ENCODE measurements at regions not wholly inside any gene's neighbourhood (a gene's known extent, or its start where the extent isn't known, plus 50 kb on each side); places are given as distances from the start of the nearest gene placed in this dataset.

DNA sequence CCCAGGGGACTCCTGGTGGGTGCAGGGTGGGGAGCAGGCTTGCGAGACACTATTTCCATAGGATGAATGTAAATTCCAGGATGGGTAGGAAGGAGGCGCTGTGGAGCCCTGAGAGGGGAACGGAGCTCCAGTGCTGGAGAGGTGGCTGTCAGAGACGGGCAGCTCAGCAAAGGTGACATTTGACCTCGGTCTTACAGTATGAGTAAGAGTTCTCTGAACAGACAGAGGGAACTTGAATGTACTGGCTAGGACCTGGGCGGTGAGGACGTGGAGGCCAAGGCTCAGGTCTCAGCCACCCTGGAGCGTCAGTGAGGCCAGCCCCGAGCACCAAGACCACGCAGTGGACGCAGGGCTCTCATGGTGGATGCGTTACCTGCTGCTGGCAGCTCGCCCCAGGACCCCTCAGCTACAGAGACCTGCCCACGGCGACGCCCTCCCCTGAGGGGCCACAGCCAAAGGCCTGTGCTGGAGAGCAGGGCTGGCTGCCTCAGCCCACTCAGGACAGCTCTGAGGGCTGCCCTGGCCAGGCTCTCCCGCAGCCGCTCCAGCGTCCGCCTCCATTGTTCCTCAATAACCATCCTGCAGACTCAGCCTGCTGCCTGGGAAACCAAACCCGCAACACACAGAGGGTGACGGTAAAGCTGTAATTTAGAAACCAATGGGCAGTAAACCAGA, 65.9 kb upstream of the TNRC6C start (continued):
- TF ChIP-seq, protein P1, sequence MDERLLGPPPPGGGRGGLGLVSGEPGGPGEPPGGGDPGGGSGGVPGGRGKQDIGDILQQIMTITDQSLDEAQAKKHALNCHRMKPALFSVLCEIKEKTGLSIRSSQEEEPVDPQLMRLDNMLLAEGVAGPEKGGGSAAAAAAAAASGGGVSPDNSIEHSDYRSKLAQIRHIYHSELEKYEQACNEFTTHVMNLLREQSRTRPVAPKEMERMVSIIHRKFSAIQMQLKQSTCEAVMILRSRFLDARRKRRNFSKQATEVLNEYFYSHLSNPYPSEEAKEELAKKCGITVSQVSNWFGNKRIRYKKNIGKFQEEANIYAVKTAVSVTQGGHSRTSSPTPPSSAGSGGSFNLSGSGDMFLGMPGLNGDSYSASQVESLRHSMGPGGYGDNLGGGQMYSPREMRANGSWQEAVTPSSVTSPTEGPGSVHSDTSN (CRISPR knock-in tag; IDR thresholded peaks at IDR 0.05; ENCODE audit: low read depth): no peak
- TF ChIP-seq, protein P1 (tag; conservative IDR thresholded peaks at IDR 0.05; ENCODE audit: low read depth): 0 out of 2 replicates have a peak, but pooled peaks have one; percentile 8
- TF ChIP-seq, protein P2, sequence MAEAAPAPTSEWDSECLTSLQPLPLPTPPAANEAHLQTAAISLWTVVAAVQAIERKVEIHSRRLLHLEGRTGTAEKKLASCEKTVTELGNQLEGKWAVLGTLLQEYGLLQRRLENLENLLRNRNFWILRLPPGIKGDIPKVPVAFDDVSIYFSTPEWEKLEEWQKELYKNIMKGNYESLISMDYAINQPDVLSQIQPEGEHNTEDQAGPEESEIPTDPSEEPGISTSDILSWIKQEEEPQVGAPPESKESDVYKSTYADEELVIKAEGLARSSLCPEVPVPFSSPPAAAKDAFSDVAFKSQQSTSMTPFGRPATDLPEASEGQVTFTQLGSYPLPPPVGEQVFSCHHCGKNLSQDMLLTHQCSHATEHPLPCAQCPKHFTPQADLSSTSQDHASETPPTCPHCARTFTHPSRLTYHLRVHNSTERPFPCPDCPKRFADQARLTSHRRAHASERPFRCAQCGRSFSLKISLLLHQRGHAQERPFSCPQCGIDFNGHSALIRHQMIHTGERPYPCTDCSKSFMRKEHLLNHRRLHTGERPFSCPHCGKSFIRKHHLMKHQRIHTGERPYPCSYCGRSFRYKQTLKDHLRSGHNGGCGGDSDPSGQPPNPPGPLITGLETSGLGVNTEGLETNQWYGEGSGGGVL (CRISPR knock-in tag; IDR thresholded peaks at IDR 0.05): no peak
- TF ChIP-seq RBM39 (optimal IDR thresholded peaks at IDR 0.05; ENCODE audit: low read depth, low read length) (no peak), ZNF140 (CRISPR knock-in tag; IDR thresholded peaks at IDR 0.05) (no peak), MEF2D (tag; conservative IDR thresholded peaks at IDR 0.05; ENCODE audit: low read depth) (no peak), JUND (IDR thresholded peaks at IDR 0.05; ENCODE audit: borderline replicate concordance, low read depth, low read length) (peak; percentile 45; the same call in 1 of the 2 replicates), JUND (tag; IDR thresholded peaks at IDR 0.05; ENCODE audit: borderline replicate concordance, low read depth, low read length) (peak; percentile 15; the same call in 1 of the 3 replicates), HNRNPK (IDR thresholded peaks at IDR 0.05; ENCODE audit: low read depth, low read length, poor library complexity, severe bottlenecking) (no peak), NFATC3 (IDR thresholded peaks at IDR 0.05) (no peak), CHD2 (IDR thresholded peaks at IDR 0.05; ENCODE audit: low read depth, low read length) (no peak), PCBP2 (IDR thresholded peaks at IDR 0.05; ENCODE audit: low read depth, low read length, poor library complexity, severe bottlenecking) (no peak), TAL1 (IDR thresholded peaks at IDR 0.05) (no peak), BCOR (IDR thresholded peaks at IDR 0.05) (no peak), MAFK (IDR thresholded peaks at IDR 0.05; ENCODE audit: low read length) (no peak), JUNB (CRISPR knock-in tag; conservative IDR thresholded peaks at IDR 0.05) (no peak), RBM25 (IDR thresholded peaks at IDR 0.05; ENCODE audit: low read depth, low read length, severe bottlenecking) (no peak), SMAD4 (CRISPR knock-in tag; conservative IDR thresholded peaks at IDR 0.05) (no peak), KDM1A (IDR thresholded peaks at IDR 0.05) (no peak)
- TF ChIP-seq, protein P3, sequence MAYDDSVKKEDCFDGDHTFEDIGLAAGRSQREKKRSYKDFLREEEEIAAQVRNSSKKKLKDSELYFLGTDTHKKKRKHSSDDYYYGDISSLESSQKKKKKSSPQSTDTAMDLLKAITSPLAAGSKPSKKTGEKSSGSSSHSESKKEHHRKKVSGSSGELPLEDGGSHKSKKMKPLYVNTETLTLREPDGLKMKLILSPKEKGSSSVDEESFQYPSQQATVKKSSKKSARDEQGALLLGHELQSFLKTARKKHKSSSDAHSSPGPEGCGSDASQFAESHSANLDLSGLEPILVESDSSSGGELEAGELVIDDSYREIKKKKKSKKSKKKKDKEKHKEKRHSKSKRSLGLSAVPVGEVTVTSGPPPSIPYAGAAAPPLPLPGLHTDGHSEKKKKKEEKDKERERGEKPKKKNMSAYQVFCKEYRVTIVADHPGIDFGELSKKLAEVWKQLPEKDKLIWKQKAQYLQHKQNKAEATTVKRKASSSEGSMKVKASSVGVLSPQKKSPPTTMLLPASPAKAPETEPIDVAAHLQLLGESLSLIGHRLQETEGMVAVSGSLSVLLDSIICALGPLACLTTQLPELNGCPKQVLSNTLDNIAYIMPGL (CRISPR knock-in tag; IDR thresholded peaks at IDR 0.05): no peak
- TF ChIP-seq, protein P4, sequence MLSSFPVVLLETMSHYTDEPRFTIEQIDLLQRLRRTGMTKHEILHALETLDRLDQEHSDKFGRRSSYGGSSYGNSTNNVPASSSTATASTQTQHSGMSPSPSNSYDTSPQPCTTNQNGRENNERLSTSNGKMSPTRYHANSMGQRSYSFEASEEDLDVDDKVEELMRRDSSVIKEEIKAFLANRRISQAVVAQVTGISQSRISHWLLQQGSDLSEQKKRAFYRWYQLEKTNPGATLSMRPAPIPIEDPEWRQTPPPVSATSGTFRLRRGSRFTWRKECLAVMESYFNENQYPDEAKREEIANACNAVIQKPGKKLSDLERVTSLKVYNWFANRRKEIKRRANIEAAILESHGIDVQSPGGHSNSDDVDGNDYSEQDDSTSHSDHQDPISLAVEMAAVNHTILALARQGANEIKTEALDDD (IDR thresholded peaks at IDR 0.05): no peak
